OCI-LY7 (cell line): ENCODE measurements at regions not wholly inside any gene's neighbourhood (a gene's known extent, or its start where the extent isn't known, plus 50 kb on each side); places are given as distances from the start of the nearest gene placed in this dataset.

Source experiments
- BruUV-seq: library from RNA; stranded (reverse); fragments of 400-500 nt; replicated peaks from 2 replicates; lab custom pipeline; 2021; lab: Mats Ljungman, UMichigan
- CTCF ChIA-PET: fragments of 300-600 bp; sonication (Branson Sonifier 250); formaldehyde crosslinking; loops from one replicate; lab custom pipeline; 2022; ENCODE audit warnings: antibody characterized with exemption; ENCODE audit not compliant: unreplicated experiment; lab: Charles Lee
- POLR2A ChIA-PET: fragments of 300-600 bp; sonication (Branson Sonifier 250); formaldehyde crosslinking; loops from one replicate; lab custom pipeline; 2022; ENCODE audit warnings: antibody characterized with exemption; lab: Charles Lee
- DNase-seq: peaks from one replicate; pipeline ENCODE4 v3.0.0-alpha.2; 2015; ENCODE audit warnings: low spot score
- H2AFZ ChIP-seq: fragments of 200-600 bp; sonication (generic), shearing (Covaris generic); 2 replicates; pipeline ENCODE4 v1.6.1; 2014; ENCODE audit warnings: mild to moderate bottlenecking, antibody characterized with exemption, low read length, moderate library complexity
- H3K27ac ChIP-seq: fragments of 200-600 bp; sonication (generic); 2 replicates; pipeline ENCODE4 v1.5.1; 2014; ENCODE audit warnings: mixed run types, low read depth, mild to moderate bottlenecking, moderate library complexity, low read length, inconsistent platforms; ENCODE audit not compliant: poor library complexity, severe bottlenecking
- H3K36me3 ChIP-seq: fragments of 200-600 bp; sonication (generic); 2 replicates; pipeline ENCODE4 v1.6.1; 2014; ENCODE audit warnings: mild to moderate bottlenecking, antibody characterized with exemption, low read length, moderate library complexity, mixed read lengths; ENCODE audit not compliant: insufficient read depth
- H3K4me1 ChIP-seq: fragments of 200-600 bp; sonication (generic); 2 replicates; pipeline ENCODE4 v1.5.1; 2014; ENCODE audit warnings: mild to moderate bottlenecking, low read length; ENCODE audit not compliant: insufficient read depth, poor library complexity, severe bottlenecking
- H3K4me2 ChIP-seq: fragments of 200-600 bp; sonication (generic); 2 replicates; pipeline ENCODE4 v1.6.1; 2014; ENCODE audit warnings: mild to moderate bottlenecking, low read length
- H3K4me3 ChIP-seq: fragments of 200-600 bp; sonication (generic); 2 replicates; pipeline ENCODE4 v1.5.1; 2014; ENCODE audit warnings: mild to moderate bottlenecking, low read depth, low read length; ENCODE audit not compliant: poor library complexity, severe bottlenecking
- H3K79me2 ChIP-seq: fragments of 200-600 bp; sonication (generic); 2 replicates; pipeline ENCODE4 v1.6.1; 2016; ENCODE audit warnings: low read depth, mild to moderate bottlenecking, low read length, moderate library complexity, mixed read lengths; ENCODE audit not compliant: insufficient read depth
- H3K9me2 ChIP-seq: fragments of 200-600 bp; sonication (generic); 2 replicates; pipeline ENCODE4 v1.6.1; 2016; ENCODE audit warnings: mild to moderate bottlenecking, low read length, mixed read lengths; ENCODE audit not compliant: insufficient read depth
- H3K9me3 ChIP-seq: fragments of 200-600 bp; sonication (generic); 2 replicates; pipeline ENCODE4 v1.6.1; 2014; ENCODE audit warnings: mild to moderate bottlenecking, mixed run types, low read length, mixed read lengths
- H4K20me1 ChIP-seq: fragments of 200-600 bp; sonication (generic); 2 replicates; pipeline ENCODE4 v1.6.1; 2014; ENCODE audit warnings: mild to moderate bottlenecking, antibody characterized with exemption, low read length, moderate library complexity, mixed read lengths; ENCODE audit not compliant: insufficient read depth
- CTCF ChIP-seq: fragments of 200-600 bp; sonication (generic); conservative IDR thresholded peaks from 2 replicates; pipeline ENCODE4 v1.5.1; 2014; ENCODE audit warnings: mild to moderate bottlenecking, antibody characterized with exemption, low read length, moderate library complexity, mixed read lengths
- EZH2phosphoT487 ChIP-seq: fragments of 200-600 bp; sonication (generic); IDR thresholded peaks from 2 replicates; pipeline ENCODE4 v1.6.1; 2018; ENCODE audit warnings: low read depth, borderline replicate concordance, mild to moderate bottlenecking, mixed run types, antibody characterized with exemption, low read length, moderate library complexity, mixed read lengths
- intact Hi-C: fragments of 100-400 bp; cut with micrococcal nuclease; formaldehyde crosslinking; loops from one replicate; pipeline ENCODE4 v1.10.0; 2022; ENCODE audit not compliant: unreplicated experiment

- no peak for TF ChIP-seq CTCF
- no peak for TF ChIP-seq EZH2phosphoT487
- intact Hi-C loops: no loop called here
- BruUV-seq: no TSS peak
Measured at GRCh38 chr11:70711911-70712185, 313.5 kb downstream of the CTTN start.

GRCh38 chr11:70712471-70712870 is 314.1 kb downstream of the CTTN start:
- TF ChIP-seq CTCF: no peak
- no peak for TF ChIP-seq EZH2phosphoT487
- Histone ChIP-seq H3K4me2 (no peak overlapping the region), H3K9me3 (no peaks in the 10 kb centered on the region), H2AFZ (no peak overlapping the region), H3K27ac (no peak overlapping the region), H3K36me3 (no peaks in the 10 kb centered on the region), H4K20me1 (no peaks in the 10 kb centered on the region), H3K79me2 (no peaks in the 10 kb centered on the region), H3K9me2 (no peaks in the 10 kb centered on the region), H3K4me1 (no peaks in the 10 kb centered on the region), H3K4me3 (no peak overlapping the region)
- no TSS peak for BruUV-seq
- no peak for DNase-seq
- CTCF ChIA-PET: no interaction called here
- POLR2A ChIA-PET: no interaction called here
- intact Hi-C loops: no loop called here

More at GRCh38 chr11:70711911-70712185, 313.5 kb downstream of the CTTN start:
- Histone ChIP-seq H3K4me2 (no peak overlapping the region), H3K27ac (no peak overlapping the region), H2AFZ (no peak overlapping the region), H3K9me3 (no peaks in the 10 kb centered on the region), H3K9me2 (no peaks in the 10 kb centered on the region), H3K4me1 (no peaks in the 10 kb centered on the region), H3K4me3 (no peak overlapping the region), H4K20me1 (no peaks in the 10 kb centered on the region), H3K79me2 (no peaks in the 10 kb centered on the region), H3K36me3 (no peaks in the 10 kb centered on the region)
- CTCF ChIA-PET: no interaction called here
- POLR2A ChIA-PET: no interaction called here
- no peak for DNase-seq

- POLR2A ChIA-PET: no interaction called here
- CTCF ChIA-PET: no interaction called here
- TF ChIP-seq CTCF (no peak), EZH2phosphoT487 (no peak)
- H3K9me3 ChIP-seq: no peaks in the 10 kb centered on the region
- BruUV-seq: no TSS peak
- no peak overlapping the region for H2AFZ ChIP-seq
- H3K27ac ChIP-seq: no peak overlapping the region
- intact Hi-C loops: no loop called here
- H3K36me3 ChIP-seq: no peaks in the 10 kb centered on the region
- no peak overlapping the region for H3K4me2 ChIP-seq
- no peak for DNase-seq
- H3K79me2 ChIP-seq: no peaks in the 10 kb centered on the region
- H3K4me3 ChIP-seq: no peak overlapping the region
- H3K9me2 ChIP-seq: no peaks in the 10 kb centered on the region
- H4K20me1 ChIP-seq: no peaks in the 10 kb centered on the region
- H3K4me1 ChIP-seq: no peaks in the 10 kb centered on the region
Measured at GRCh38 chr11:70713086-70713835, 314.9 kb downstream of the CTTN start.
